ENCODE measurements at regions not wholly inside any gene's neighbourhood (a gene's known extent, or its start where the extent isn't known, plus 50 kb on each side); places are given as distances from the start of the nearest gene placed in this dataset.
A peak's percentile ranks its signal among the peaks of the same experiment; 100 is the strongest.

- H3K4me3 ChIP-seq: no peak overlapping the region
- no peak overlapping the region for H3K27ac ChIP-seq
- 92 to 98% methylated on average over 1 of the region's 1 CpG for WGBS, 2 donors
- H3K36me3 ChIP-seq (ENCODE audit: low read depth, missing control alignments): no peaks in the 10 kb centered on the region
- TF ChIP-seq CTCF (IDR thresholded peaks at IDR 0.05) (no peak), POLR2A (IDR thresholded peaks at IDR 0.05) (no peak)
- no peaks in the 10 kb centered on the region for H3K27me3 ChIP-seq
- no peak for DNase-seq
- intact Hi-C loops (cut with DNase I; ENCODE audit: low total_unique reads): no loop called here
- no peaks in the 10 kb centered on the region for H3K9me3 ChIP-seq
- no peaks in the 10 kb centered on the region for H3K4me1 ChIP-seq
Measured at GRCh38 chr10:118107040-118107439, 60.3 kb upstream of the RAB11FIP2 start.

GRCh38 chr10:118106426-118106825 is 59.7 kb upstream of the RAB11FIP2 start:
- peak; percentile 28 for DNase-seq
- H3K27ac ChIP-seq: no peak overlapping the region

DNA sequence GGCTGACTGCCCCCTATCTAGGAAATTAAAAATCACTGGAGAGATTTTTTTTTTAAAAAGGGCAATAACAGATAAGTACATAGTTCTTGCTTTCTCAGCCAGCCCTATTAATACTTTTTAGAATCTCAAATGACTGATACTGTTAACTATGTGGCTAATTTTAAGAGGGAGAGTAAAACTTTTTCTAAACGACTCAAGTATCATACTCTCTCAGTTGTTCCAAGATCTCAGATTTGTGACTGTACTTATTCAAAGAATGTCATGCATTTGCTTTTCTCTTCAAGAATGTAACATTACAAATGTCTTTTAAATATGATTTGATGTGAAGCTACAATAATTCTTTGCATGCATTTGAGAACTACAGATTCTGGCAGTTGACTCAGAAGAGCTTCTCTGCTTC is 55.4 kb upstream of the RAB11FIP2 start:
- intact Hi-C loops (cut with DNase I; ENCODE audit: low total_unique reads): no loop called here
- TF ChIP-seq CTCF (IDR thresholded peaks at IDR 0.05) (no peak), POLR2A (IDR thresholded peaks at IDR 0.05) (no peak)
- H3K27ac ChIP-seq: no peak overlapping the region
- no peaks in the 10 kb centered on the region for H3K36me3 ChIP-seq (ENCODE audit: low read depth, missing control alignments)
- 49 to 53% methylated on average over 1 of the region's 1 CpG for WGBS, 2 donors
- H3K4me1 ChIP-seq: no peaks in the 10 kb centered on the region
- no peaks in the 10 kb centered on the region for H3K27me3 ChIP-seq
- no peak for DNase-seq
- H3K4me3 ChIP-seq: no peak overlapping the region
- no peaks in the 10 kb centered on the region for H3K9me3 ChIP-seq

More at GRCh38 chr10:118106426-118106825, 59.7 kb upstream of the RAB11FIP2 start:
- intact Hi-C loops (cut with DNase I; ENCODE audit: low total_unique reads): no loop called here
- Histone ChIP-seq H3K4me1 (no peaks in the 10 kb centered on the region), H3K9me3 (no peaks in the 10 kb centered on the region), H3K36me3 (ENCODE audit: low read depth, missing control alignments) (no peaks in the 10 kb centered on the region), H3K27me3 (no peaks in the 10 kb centered on the region), H3K4me3 (no peak overlapping the region)
- TF ChIP-seq CTCF (IDR thresholded peaks at IDR 0.05): peak in 1 of 3 experiments; percentile 12
- no peak for TF ChIP-seq POLR2A (IDR thresholded peaks at IDR 0.05)
- WGBS, 2 donors: 71 to 85% methylated on average over 3 of the region's 3 CpGs

- Histone ChIP-seq H3K9me3 (no peaks in the 10 kb centered on the region), H3K36me3 (ENCODE audit: low read depth, missing control alignments) (no peaks in the 10 kb centered on the region), H3K27ac (no peak overlapping the region), H3K27me3 (no peaks in the 10 kb centered on the region), H3K4me1 (no peaks in the 10 kb centered on the region), H3K4me3 (no peak overlapping the region)
- DNase-seq: no peak
- 89 to 94% methylated on average over 3 of the region's 3 CpGs for WGBS, 2 donors
- intact Hi-C loops (cut with DNase I; ENCODE audit: low total_unique reads): no loop called here
- no peak for TF ChIP-seq POLR2A (IDR thresholded peaks at IDR 0.05)
- TF ChIP-seq CTCF (IDR thresholded peaks at IDR 0.05): no peak
Measured at GRCh38 chr10:118101501-118101900, 54.8 kb upstream of the RAB11FIP2 start.
